GM12891 (cell line): ENCODE measurements at regions not wholly inside any gene's neighbourhood (a gene's known extent, or its start where the extent isn't known, plus 50 kb on each side); places are given as distances from the start of the nearest gene placed in this dataset.

Experiments used
- SPI1 ChIP-seq: IDR thresholded peaks from 2 replicates; pipeline ENCODE4 v1.6.1; 2011; ENCODE audit warnings: low read depth, low read length, control low read depth
- TAF1 ChIP-seq: IDR thresholded peaks from 2 replicates; pipeline ENCODE4 v1.6.1; 2011; ENCODE audit warnings: low read depth, low read length, control low read depth

- TF ChIP-seq TAF1: no peak
- TF ChIP-seq SPI1: no peak
Observed at GRCh38 chr21:35583566-35584216, 476.6 kb downstream of the SETD4 start.
